Nephron (organoid): ENCODE measurements at regions not wholly inside any gene's neighbourhood (a gene's known extent, or its start where the extent isn't known, plus 50 kb on each side); places are given as distances from the start of the nearest gene placed in this dataset.

Experiments
- H3K27ac Mint-ChIP-seq, 3 experiments: 2 replicates each; pipeline ENCODE4 v1.8.0; 2020; ENCODE audit warnings: mixed read lengths in 3 of 3, mild to moderate bottlenecking in 2 of 3, moderate library complexity in 1 of 3
- H3K27me3 Mint-ChIP-seq: 2 replicates; pipeline ENCODE4 v1.8.0; 2021; ENCODE audit warnings: low read depth, mild to moderate bottlenecking, moderate library complexity, mixed read lengths
- H3K36me3 Mint-ChIP-seq: 2 replicates; pipeline ENCODE4 v1.8.0; 2020; ENCODE audit warnings: low read depth, mixed read lengths
- H3K4me1 Mint-ChIP-seq: 2 replicates; pipeline ENCODE4 v1.8.0; 2020; ENCODE audit warnings: mixed read lengths
- H3K4me3 Mint-ChIP-seq, 3 experiments: 2 replicates each; pipeline ENCODE4 v1.8.0; 2020; ENCODE audit warnings: mild to moderate bottlenecking in 3 of 3, mixed read lengths in 3 of 3, moderate library complexity in 2 of 3
- H3K9me3 Mint-ChIP-seq: 2 replicates; pipeline ENCODE4 v1.8.0; 2020; ENCODE audit warnings: mixed read lengths
- CTCF ChIP-seq, 3 experiments: fragments of 200-600 bp; sonication (generic); IDR thresholded peaks; one replicate each; pipeline ENCODE4 v1.5.0; 2021; ENCODE audit warnings: antibody characterized with exemption in 3 of 3; ENCODE audit not compliant: unreplicated experiment in 3 of 3

GRCh38 chr6:170160628-170161611 lies 130.0 kb downstream of the DLL1 start:
- no peak for TF ChIP-seq CTCF (IDR thresholded peaks at IDR 0.05; ENCODE audit: unreplicated experiment in 3 of 3)
- Mint-ChIP-seq H3K36me3 (no peaks in the 10 kb centered on the region), H3K27me3 (peaks cover 23% of the 10 kb centered on the region), H3K4me1 (peaks cover 36% of the 10 kb centered on the region), H3K9me3 (no peaks in the 10 kb centered on the region), H3K4me3 (no peak overlapping the region), H3K27ac (no peak overlapping the region)

GRCh38 chr6:170160031-170160627 lies 130.7 kb downstream of the DLL1 start:
- no peaks in the 10 kb centered on the region for H3K36me3 Mint-ChIP-seq
- peaks cover 32% of the 10 kb centered on the region for H3K4me1 Mint-ChIP-seq
- no peaks in the 10 kb centered on the region for H3K9me3 Mint-ChIP-seq
- no peak overlapping the region for H3K27ac Mint-ChIP-seq
- TF ChIP-seq CTCF (IDR thresholded peaks at IDR 0.05; ENCODE audit: unreplicated experiment in 3 of 3), result no peak
- no peak overlapping the region for H3K4me3 Mint-ChIP-seq
- H3K27me3 Mint-ChIP-seq, result peaks cover 16% of the 10 kb centered on the region

GRCh38 chr6:170159022-170159965 lies 131.6 kb downstream of the DLL1 start:
- TF ChIP-seq CTCF (IDR thresholded peaks at IDR 0.05; ENCODE audit: unreplicated experiment in 3 of 3), result no peak
- Mint-ChIP-seq H3K4me1 (peaks cover 24% of the 10 kb centered on the region), H3K27me3 (peaks cover 14% of the 10 kb centered on the region), H3K4me3 (no peak overlapping the region), H3K36me3 (no peaks in the 10 kb centered on the region), H3K9me3 (no peaks in the 10 kb centered on the region), H3K27ac (no peak overlapping the region)

GRCh38 chr6:170158296-170159021 lies 132.4 kb downstream of the DLL1 start:
- no peak overlapping the region for H3K4me3 Mint-ChIP-seq

More at GRCh38 chr6:170158296-170159021, 132.4 kb downstream of the DLL1 start:
- H3K36me3 Mint-ChIP-seq, result no peaks in the 10 kb centered on the region
- H3K27me3 Mint-ChIP-seq, result peaks cover 8% of the 10 kb centered on the region
- peaks cover 16% of the 10 kb centered on the region for H3K4me1 Mint-ChIP-seq
- no peak for TF ChIP-seq CTCF (IDR thresholded peaks at IDR 0.05; ENCODE audit: unreplicated experiment in 3 of 3)
- no peak overlapping the region for H3K27ac Mint-ChIP-seq
- no peaks in the 10 kb centered on the region for H3K9me3 Mint-ChIP-seq
